CD4-positive, alpha-beta T cell treated with Interleukin-12 subunit alpha and Interleukin-12 subunit beta, for 1 hour (primary cell): ENCODE measurements at regions not wholly inside any gene's neighbourhood (a gene's known extent, or its start where the extent isn't known, plus 50 kb on each side); places are given as distances from the start of the nearest gene placed in this dataset.
"Not testable (repeated sequence)": the region's sequence is repeated elsewhere in the genome, so short reads cannot be mapped to it uniquely, and the experiment has no call there.

Experiments
- DNase-seq: peaks from one replicate; pipeline ENCODE4 v3.0.0-alpha.2; 2020

DNA sequence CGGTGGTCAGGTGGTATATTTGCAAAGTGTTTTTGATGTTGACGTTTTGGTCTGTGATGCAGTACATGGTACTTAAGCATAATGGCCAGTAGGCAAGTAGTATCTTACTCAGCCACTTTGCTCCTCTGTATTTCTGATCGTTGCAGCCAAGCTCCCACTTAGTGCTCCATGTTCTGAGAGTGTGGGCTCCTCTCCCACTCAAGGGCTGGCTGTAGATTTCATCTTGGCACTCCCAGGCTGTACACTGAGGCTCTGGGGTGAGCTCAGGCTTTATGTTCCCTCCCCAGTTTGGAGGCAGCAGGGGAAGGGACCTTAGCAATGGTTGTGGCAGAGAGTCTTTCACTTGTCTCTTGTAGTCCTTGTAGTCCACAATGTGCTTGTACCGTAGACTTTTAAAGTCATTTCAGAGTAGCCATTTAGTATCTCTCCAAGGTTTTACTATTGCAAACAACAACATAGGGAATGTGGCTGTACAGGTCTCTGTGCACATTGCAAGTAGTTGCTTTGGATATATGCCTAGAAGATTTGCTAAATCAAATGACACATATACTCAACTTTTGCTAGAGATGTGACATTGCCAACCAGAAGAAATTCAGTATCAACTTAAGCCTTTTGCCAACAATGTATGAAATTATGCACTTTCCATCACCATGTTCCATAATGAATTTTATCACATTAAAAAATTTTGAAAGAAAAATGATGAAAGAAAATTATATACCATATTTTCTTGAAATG, 304.3 kb upstream of the CTNND2 start:
- DNase-seq: no peak

DNA sequence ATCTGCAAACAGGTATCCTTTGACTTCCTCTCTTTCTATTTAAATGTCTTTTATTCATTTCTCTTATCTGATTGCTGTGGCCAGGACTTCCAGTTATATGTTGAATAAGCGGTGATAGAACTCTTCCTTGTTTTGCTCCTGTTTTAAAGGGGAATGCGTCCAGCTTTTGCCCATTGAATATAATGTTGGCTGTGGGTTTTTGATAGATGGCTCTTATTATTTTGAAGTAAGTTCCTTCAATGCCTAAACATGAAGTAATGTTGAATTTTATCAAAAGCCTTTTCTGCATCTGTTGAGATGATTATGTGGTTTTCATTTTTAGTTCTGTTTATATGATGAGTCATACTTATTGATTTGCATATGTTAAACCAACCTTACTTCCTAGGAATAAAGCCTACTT, 300.5 kb upstream of the CTNND2 start:
- no peak for DNase-seq

DNA sequence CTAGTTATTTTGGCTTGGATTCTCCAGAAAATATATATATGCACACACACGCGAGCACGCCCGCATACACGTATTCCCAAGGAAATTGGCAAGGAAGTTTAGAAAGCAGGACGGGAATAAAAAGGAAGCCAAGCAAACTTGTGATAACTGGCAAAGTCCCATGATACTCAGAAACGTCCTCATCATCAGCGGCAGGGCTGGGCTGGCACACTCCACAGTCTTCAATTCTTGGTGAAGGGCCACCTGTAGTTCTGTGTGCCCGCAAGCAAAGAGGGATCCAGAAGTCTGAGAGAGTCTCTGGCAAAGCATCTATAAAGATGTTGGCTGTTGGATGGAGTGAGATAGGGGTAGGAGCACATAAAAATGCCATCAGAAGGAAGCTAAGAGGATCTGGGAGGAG, 289.3 kb upstream of the CTNND2 start:
- no peak for DNase-seq

DNA sequence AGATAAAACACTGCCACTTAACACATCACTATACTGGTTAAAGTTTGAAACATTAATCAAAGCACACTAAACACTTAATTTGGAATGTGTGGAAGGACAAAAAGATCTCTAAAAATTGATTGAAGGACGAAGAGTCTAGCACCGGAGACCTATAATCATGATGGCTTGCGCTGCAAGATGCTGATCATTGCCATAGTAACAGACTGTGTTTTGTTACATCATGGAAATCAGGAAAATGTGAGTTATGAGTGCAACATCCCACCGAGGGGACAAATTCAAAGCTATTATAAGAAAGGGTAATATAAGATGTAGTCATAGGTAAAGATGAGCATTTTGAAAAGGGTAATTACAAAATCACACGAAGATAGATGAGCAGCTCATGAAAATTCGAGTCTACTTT, 278.8 kb upstream of the CTNND2 start:
- no peak for DNase-seq

DNA sequence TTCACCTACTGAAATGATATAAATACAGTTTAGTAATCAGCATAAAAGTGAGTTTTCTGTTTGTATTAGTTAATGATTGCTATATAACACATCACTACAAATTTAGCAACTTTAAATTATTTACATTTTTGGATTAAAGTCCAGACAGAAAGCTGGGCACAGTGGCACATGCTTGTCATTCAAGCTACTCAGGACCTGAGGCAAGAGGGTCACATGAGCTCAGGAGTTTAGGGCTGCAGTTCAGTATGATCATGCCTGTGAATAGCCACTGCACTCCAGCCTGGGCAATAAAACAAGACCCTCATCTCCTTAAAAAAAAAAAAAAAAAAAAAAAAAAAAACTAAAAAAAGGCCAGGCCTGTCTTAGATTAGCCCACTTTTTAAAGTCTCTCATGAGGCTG, 273.6 kb upstream of the CTNND2 start:
- no peak for DNase-seq

DNA sequence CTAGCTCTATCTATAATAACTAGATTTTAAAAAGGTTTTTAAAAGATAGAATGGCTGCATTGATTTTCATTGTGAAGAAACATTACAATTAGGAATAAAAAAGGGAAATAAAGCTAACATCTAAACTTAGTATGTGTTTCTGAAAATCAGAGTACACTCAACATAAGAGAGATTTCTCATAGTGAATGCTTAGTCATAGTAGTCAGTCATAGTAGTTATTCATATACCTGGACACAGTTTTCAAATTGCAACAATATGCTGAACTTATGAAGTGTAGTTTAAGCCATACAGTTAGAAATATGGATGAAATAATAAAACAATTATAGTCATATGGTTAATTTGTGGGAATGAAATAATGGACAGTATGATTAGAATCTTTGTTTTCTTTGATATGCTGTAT, 273.0 kb upstream of the CTNND2 start:
- DNase-seq: no peak

DNA sequence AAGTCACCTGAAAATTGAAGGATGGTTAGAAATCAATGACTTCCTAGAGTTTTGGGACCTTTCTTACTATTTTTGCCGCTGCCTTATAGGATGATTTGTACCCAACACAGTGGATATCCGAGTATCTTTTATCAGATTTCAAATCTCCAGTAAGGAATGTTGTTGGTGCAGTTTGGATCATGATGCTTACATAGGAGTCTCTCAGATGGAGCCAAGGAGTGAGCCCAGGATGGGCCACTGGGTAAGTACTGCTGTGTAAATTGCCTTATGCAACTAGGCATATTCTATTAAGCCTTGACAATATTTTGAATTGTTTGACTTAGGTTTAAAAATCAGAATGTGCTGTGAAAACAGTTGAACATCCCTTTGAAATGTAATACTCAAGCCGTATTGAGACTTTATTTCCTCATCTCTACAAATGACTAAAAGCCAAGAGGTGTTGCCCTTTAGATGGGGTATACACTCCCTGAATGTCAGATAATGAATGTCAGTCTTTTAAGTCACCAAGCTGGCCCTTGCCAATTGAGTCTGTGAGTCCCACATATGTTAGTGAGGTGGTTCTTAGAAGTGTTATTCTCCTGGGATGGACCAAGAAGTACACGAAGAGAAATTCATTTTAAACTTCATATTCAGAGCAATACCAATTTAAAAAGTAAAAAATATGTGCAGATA, 271.8 kb upstream of the CTNND2 start:
- DNase-seq: no peak

DNA sequence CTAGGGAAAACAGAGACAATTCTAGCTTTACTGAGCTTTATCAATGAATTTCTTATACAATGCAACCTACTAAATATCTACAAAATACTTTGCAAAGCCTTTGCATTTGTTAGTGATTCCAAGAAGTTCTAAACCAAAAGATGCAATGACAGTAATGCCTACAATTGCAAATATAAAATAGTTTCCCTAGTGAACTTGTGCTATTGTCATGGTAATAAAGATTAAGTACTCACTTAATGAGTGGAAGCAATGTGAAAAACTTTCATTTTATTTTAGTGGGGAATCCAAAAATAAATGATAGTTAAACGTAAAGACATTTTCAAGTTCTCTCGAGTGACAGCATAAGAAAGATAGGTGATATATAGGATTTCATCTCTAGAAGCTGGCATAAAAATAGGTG, 270.5 kb upstream of the CTNND2 start:
- DNase-seq: no peak

DNA sequence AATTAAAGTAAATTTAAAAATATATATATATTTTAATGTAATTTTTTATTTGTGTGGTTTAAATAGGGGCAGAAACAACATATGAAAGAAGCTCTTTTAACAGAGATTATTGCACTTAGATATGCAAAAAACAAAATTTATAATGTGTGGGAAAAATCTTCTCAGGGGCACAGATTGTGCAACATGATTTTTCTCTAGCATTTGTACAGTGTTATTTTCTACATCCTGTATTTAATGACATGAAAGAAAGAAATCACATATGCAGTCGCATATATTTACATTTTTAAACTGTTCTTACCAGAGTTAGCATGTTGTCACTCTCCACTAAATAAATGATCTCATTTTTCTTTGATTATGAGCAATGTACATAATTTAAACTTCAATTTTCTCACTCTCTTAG, 265.3 kb upstream of the CTNND2 start:
- no peak for DNase-seq

DNA sequence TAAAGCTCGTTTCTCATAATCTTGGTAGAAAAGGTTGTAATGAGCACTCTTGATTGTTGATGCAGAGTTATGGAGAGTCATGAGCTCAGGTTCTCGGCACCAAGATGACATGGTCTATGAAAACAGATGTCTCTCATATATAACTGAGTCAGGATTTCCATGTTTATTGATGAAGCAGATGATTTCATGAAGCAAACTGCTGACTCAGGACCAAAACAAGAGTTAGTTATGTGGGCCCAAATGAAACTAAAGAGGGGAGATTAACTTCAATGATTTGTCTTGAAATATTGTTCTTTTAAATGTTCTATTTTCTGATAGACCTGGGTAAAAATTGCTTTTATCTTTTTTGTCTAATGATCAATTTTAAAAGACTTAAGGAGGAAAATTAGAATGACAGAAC, 258.6 kb upstream of the CTNND2 start:
- no peak for DNase-seq

DNA sequence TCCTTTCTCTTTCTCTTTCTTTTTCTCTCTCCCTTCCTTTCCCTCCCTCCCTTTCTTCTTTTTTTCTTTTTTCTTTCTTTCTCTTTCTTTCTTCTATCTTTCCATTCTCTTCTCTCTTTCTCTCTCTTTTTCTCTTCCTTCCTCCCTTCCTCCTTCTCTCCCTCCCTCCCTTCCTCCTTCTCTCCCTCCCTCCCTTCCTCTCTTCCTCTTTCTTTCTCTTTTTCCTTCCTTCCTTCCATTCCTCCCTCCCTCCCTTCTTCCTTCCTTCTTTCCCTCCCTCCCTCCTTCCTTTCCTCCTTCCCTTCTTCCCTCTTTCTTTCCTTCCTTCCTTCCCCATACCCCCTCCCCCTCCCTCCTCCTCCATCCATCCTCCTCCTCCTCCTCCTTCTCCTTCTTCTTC, 243.3 kb upstream of the CTNND2 start:
- DNase-seq: no peak

DNA sequence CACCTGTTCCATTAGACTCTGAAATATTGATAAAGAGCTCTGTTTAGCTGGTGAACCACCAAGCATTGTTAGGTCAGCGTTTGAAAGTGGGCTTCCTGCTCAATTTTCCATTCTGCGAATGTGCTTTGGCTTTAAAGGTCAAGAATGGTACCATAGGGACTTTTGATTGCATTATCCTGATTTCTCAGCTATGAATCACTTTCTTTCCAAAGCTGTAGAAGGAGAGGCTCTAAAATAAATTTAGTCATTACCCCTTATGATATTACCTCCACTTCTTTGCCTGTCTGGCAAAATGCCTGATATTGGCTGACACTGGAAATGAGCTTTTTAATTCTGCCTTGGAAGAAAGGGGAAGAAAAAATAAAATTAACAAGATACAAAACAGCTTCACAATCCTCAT, 237.2 kb upstream of the CTNND2 start:
- DNase-seq: no peak

DNA sequence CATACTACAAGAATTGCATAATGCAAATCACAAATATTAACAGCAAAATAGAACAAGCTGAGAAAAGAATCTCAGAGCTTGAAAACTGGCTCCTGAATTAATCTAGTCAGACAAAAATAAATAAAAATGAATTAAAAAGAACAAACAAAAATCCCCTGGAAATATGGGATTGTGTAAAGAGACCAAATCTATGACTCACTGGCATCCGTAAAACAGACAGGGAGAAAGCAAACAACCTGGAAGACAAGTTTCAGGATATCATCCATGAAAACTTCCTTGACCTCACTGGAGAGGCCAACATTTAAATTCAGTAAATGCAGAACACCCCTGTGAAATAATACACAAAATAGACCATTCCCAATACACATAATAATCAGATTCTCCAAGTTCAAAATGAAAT, 229.3 kb upstream of the CTNND2 start:
- DNase-seq: no peak

DNA sequence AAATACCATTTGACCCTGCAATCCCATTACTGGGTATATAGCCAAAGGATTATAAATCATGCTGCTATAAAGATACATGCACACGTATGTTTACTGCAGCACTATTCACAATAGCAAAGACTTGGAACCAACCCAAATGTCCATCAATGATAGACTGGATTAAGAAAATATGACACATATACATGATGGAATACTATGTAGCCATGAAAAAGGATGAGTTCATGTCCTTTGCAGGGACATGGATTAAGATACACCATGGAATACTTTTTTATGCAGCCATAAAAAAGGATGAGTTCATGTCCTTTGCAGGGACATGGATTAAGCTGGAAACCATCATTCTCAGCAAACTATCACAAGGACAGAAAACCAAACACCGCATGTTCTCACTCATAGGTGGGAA, 226.8 kb upstream of the CTNND2 start:
- DNase-seq: not testable (repeated sequence)

DNA sequence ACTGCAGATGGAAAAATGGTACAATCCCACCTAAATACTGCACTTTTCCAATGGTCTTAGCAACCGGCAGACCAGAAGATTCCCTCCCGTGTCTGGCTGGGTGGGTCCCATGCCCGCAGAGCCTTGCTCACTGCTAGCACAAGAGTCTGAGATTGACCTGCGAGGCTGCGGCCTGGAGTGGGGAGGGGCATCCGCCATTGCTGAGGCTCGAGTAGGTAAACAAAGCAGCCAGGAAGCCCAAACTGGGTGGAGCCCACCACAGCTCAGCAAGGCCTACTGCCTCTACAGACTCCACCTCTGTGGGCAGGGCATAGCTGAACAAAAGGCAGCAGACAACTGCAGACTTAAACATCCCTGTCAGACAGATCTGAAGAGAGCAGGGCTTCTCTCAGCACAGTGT, 221.6 kb upstream of the CTNND2 start:
- no peak for DNase-seq

DNA sequence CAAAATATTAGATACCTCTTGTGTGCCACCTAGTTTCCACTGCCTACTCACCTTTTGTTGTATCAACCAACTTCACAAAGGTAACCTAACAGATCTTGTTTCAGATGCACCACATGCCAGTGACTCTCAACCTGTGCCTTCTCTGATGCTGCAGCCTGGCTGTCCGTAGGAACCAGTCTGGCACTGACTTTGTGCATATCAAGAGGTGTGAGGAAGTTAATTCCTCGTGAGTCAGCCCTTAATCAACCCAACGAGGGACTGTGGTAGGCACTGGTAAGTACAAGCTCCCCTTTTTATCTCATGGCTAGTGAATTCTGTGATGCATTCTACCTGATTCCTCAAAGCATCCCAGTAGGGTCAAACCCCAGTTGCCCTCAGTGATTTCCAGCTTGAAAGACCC, 215.4 kb upstream of the CTNND2 start:
- DNase-seq: no peak

DNA sequence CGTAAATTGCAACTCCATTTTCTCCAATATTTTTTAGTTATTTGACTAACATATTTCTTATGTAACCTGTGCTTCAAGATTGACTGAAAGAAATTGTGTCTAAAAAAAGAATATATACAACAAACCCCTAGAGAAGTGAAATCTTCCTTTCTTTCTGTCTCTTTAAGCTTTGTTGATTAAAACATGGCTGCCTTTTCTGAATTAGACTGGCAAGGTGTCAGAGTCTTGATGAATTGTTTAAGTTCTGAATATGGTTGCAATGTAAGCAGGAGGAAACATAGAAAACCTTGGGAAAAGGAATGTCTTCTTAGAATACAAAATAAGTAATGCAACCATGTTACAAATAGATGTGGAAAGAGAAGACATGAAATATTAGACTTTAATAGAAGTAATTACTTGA, 209.8 kb upstream of the CTNND2 start:
- DNase-seq: no peak

DNA sequence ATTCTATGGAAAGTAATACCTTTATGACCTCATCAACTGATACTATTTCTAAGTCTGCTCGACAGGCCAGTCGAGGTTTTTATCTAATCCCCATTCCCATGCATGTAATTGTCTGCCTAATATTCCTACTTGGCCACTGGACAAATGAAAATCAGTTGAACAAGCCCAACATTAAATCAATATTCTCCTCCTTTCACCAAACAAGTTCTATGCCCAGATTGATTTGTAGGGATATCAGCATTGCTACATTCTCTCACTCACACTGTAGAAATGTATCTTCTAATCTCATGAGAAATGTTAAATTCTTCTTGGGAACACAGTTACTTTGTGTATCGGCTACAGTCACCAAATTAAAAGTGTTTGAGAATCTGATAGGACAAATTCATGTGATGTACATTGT, 208.8 kb upstream of the CTNND2 start:
- DNase-seq: no peak

DNA sequence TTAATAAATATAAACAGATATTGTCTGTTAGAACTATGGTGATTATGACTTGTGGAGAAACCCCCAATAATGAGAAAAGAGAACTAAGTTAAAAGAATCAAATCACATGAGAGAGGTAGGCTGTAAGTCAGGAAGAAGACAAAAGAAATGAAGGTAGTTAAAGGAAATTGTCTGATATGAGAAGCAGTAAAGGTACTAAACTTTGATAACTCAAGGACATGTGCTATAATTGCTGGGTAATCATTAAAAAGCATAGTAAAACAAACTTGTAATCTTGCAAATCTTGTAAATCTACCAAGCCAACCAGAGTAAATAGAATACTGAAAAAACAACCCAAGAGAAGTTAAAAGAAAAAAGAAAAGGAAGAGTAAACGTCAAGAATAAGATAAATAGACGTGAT, 207.0 kb upstream of the CTNND2 start:
- DNase-seq: no peak

DNA sequence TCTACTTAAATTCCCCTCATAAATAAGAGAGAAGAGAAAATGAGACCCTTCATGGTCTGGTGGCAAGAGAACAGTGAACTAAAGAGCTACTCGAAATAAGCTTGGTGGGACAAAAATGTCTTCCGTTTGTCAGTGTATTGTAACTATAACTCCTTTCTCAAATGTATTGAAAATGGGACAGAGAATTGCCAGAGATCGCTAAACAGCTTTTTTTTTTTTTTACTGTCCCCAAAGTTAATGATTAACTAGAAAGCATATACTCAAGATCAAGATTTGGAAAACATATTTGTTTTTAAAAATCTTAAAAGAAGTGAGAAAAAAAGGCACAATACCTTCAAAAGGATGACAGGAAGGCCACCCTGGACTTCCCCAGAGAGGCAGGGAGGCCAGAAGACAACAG, 206.4 kb upstream of the CTNND2 start:
- no peak for DNase-seq

DNA sequence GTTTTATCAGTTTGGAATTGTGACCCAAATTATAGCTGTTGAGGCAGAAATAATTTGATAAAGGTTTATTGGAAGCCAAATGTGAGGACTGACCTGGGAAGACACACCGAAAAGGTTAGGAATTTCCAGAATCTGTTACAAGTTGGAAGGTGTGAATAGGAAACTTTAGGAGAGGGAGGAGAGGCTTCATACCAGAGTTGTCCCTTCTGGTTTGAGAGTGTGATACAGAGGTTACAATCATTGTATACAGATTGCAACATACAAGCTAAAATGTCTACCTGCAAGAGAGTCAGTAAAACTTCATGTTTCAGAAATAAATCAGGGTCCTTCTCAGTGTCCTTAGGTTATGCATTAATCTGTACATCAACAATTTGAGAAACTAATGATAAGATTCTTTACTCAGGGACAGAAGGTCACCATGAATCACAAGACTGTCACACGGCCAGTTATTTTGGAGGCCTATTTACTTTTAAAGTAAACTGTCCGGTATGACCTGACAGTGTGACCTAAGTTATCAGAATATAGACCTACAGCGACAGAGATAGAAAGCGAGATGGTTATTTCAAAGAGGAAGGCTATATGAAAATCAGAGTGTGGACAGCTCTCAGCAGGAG, 204.9 kb upstream of the CTNND2 start:
- no peak for DNase-seq

DNA sequence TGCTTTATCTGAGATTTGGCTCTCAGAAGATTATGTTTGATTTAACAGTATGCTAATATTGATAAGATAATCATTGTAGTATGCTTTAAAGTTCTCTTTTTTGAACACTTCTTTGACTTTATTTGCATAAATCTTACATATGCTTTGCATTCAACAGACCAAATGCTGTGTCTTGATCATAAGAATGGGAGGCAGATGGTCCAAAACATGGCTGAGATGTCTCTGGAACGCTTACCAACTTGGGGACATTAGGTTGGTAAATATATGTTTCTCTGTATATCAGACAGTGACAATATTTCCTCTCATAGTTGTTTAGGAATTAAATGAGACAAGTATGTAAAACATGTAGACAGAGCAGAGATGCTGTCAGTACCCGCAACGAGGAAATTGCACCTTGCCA, 197.9 kb upstream of the CTNND2 start:
- DNase-seq: no peak

DNA sequence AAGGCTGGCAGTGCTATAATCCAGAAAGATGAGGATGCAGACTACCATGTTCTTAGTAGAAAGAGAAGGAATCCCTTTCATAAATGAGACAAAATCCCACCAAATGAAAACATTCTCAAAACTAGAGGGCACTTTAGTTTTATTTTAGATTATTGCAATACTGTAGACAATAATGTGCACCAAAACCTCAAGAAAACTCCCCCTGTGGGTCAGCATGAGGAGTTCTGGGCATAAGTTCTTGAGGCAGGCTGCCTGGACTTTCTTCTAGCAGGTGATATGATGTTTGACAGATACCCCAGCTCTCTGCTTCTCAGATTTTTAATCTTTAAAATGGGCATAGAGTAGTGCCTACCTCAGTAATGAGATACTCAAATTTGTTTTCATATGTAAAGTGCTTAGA, 196.3 kb upstream of the CTNND2 start:
- no peak for DNase-seq

DNA sequence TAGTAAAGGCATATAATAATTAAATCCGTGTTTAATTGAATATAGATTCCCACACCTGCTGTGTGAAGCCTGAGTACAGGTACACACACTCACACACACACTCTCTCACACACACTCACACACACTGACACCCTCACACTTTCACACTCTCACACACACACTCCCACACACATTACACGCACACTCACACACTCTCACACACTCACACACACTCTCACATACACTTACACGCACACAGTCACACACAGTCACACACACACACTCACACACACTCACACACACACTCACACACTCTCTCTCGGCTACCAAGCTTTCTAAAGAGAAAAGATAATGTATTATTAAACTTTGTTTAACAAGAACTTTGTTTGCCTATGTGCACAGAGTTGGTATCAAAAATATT, 195.1 kb upstream of the CTNND2 start:
- DNase-seq: no peak

DNA sequence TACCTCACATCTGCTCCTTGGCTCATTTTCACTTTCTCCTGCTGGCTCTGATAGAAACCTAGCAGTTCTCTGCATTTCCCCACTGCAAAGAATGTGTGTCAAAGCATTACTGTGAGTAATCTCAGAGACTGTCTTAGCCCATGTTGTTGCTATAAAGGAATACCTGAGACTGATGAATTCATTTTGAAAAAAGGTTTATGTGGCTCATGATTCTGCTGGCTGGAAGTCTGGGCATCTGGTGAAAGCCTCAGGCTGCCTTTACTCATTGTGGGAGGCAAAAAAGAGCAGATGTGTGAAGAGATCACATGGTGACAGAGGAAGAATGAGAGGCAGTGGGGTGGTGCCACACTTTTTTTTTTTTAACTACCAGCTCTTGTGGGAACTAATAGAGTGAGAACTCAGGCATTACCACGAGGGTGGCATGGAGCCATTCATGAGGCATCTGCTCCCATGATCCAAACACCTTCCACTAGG, 191.6 kb upstream of the CTNND2 start:
- DNase-seq: no peak
